ENCODE measurements at regions not wholly inside any gene's neighbourhood (a gene's known extent, or its start where the extent isn't known, plus 50 kb on each side); places are given as distances from the start of the nearest gene placed in this dataset.

DNA sequence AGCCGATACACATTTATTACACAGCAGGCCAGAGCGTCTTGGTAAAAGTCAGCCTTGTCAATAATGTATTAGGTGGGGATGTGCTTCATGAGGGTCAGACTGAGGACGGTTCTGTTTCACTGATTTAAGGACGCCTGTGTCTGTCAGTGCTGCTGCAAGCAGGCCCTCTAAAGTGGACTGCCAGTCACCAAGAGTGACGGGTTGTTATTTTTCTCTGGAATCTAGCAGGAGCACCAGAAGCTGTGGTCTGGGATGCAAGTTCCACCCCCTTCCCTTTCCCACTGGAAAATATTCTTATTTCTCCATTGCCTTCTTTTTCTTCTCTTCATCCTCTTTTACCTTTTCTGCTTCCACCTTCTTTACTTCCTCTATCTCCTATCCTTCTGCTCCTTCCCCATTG lies 191.2 kb upstream of the NCAM1 start:
- peaks cover 0 to 18% of the 10 kb centered on the region in 2 experiments; a peak in 1 of 5 replicates for H3K27me3 ChIP-seq (ENCODE audit: control insufficient read depth in 1 of 2, insufficient read depth in 2 of 2, low read length in 2 of 2)
- H3K9me3 ChIP-seq (ENCODE audit: low read length): no peaks in the 10 kb centered on the region
- TF ChIP-seq KLF11 (CRISPR knock-in tag; IDR thresholded peaks at IDR 0.05) (no peak), SYNCRIP (IDR thresholded peaks at IDR 0.05; ENCODE audit: insufficient read depth, low read depth, low read length) (no peak), TAF1 (CRISPR knock-in tag; IDR thresholded peaks at IDR 0.05) (no peak), ISL2 (CRISPR knock-in tag; IDR thresholded peaks at IDR 0.05) (no peak), MTA1 (CRISPR knock-in tag; IDR thresholded peaks at IDR 0.05; ENCODE audit: borderline replicate concordance) (no peak), ZNF777 (CRISPR knock-in tag; IDR thresholded peaks at IDR 0.05) (no peak), KDM5B (CRISPR knock-in tag; IDR thresholded peaks at IDR 0.05; ENCODE audit: borderline replicate concordance) (no peak), PAX8 (CRISPR knock-in tag; IDR thresholded peaks at IDR 0.05; ENCODE audit: borderline replicate concordance) (no peak), SMAD9 (CRISPR knock-in tag; IDR thresholded peaks at IDR 0.05) (no peak), HNRNPUL1 (IDR thresholded peaks at IDR 0.05; ENCODE audit: low read depth, low read length) (no peak), MLLT10 (CRISPR knock-in tag; IDR thresholded peaks at IDR 0.05) (no peak), TCF7L2 (IDR thresholded peaks at IDR 0.05; ENCODE audit: low read depth, low read length) (no peak), ZBTB42 (CRISPR knock-in tag; IDR thresholded peaks at IDR 0.05) (no peak), ZNF317 (CRISPR knock-in tag; IDR thresholded peaks at IDR 0.05) (no peak), SSRP1 (CRISPR knock-in tag; IDR thresholded peaks at IDR 0.05) (no peak), SIX4 (CRISPR knock-in tag; IDR thresholded peaks at IDR 0.05) (no peak), HNRNPK (IDR thresholded peaks at IDR 0.05; ENCODE audit: low read depth, low read length, poor library complexity, severe bottlenecking) (no peak)
- TF ChIP-seq, protein P1, sequence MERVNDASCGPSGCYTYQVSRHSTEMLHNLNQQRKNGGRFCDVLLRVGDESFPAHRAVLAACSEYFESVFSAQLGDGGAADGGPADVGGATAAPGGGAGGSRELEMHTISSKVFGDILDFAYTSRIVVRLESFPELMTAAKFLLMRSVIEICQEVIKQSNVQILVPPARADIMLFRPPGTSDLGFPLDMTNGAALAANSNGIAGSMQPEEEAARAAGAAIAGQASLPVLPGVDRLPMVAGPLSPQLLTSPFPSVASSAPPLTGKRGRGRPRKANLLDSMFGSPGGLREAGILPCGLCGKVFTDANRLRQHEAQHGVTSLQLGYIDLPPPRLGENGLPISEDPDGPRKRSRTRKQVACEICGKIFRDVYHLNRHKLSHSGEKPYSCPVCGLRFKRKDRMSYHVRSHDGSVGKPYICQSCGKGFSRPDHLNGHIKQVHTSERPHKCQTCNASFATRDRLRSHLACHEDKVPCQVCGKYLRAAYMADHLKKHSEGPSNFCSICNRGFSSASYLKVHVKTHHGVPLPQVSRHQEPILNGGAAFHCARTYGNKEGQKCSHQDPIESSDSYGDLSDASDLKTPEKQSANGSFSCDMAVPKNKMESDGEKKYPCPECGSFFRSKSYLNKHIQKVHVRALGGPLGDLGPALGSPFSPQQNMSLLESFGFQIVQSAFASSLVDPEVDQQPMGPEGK (CRISPR knock-in tag; IDR thresholded peaks at IDR 0.05): no peak
- TF ChIP-seq, protein P2, sequence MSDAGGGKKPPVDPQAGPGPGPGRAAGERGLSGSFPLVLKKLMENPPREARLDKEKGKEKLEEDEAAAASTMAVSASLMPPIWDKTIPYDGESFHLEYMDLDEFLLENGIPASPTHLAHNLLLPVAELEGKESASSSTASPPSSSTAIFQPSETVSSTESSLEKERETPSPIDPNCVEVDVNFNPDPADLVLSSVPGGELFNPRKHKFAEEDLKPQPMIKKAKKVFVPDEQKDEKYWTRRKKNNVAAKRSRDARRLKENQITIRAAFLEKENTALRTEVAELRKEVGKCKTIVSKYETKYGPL (CRISPR knock-in tag; IDR thresholded peaks at IDR 0.05): no peak
- no peaks in the 10 kb centered on the region for H4K20me1 ChIP-seq (ENCODE audit: insufficient read depth, low read length)
- FAIRE-seq (no peak), DNase-seq (ENCODE audit: low spot score) (no peak), ATAC-seq (no peak)
- ChIA-PET POLR2A (no interaction called here), CTCF (ENCODE audit: low intra/inter-chr PET ratio, low total read pairs) (no interaction called here)
- H3K4me2 ChIP-seq (ENCODE audit: low read depth, low read length): no peak overlapping the region
- BruUV-seq (replicated peaks): no TSS peak
- H3K79me2 ChIP-seq (ENCODE audit: insufficient read depth, low read length): no peaks in the 10 kb centered on the region
- in situ Hi-C loops (cut with HindIII; ENCODE audit: extremely low pct_ligation_motif_present, low pct_unique_long_range_greater_than_20kb): no loop called here
- intact Hi-C loops (cut with micrococcal nuclease; ENCODE audit: unreplicated experiment): no loop called here
- H3K27ac ChIP-seq (ENCODE audit: extremely low read length, insufficient read depth, low read length): no peak overlapping the region
- WGBS (ENCODE audit: low lambda C conversion rate): 3% methylated on average over 5 of the region's 5 CpGs
- H3K9ac ChIP-seq (ENCODE audit: insufficient read depth, low read depth, low read length): no peak overlapping the region
- no peak overlapping the region for H3K4me3 ChIP-seq (replicated peaks in 1 of 3; ENCODE audit: insufficient read depth in 1 of 3, low read depth in 2 of 3, low read length in 3 of 3)
- H2AFZ ChIP-seq (ENCODE audit: low read length): no peak overlapping the region
- no peaks in the 10 kb centered on the region for H3K4me1 ChIP-seq (ENCODE audit: insufficient read depth, low read length)
- H3K36me3 ChIP-seq (replicated peaks in 1 of 2; ENCODE audit: control insufficient read depth in 1 of 2, insufficient read depth in 2 of 2, low read length in 2 of 2): no peaks in the 10 kb centered on the region

Data from HepG2 (cell line).